Mesenchymal stem cell (in vitro differentiated cells and primary cell): ENCODE measurements at regions not wholly inside any gene's neighbourhood (a gene's known extent, or its start where the extent isn't known, plus 50 kb on each side); places are given as distances from the start of the nearest gene placed in this dataset.

Experiments used
- DNase-seq: peaks from one replicate; pipeline ENCODE4 v3.0.0-alpha.2; 2013
- H2AFZ ChIP-seq: one replicate; pipeline ENCODE4 v1.6.1; 2013; ENCODE audit warnings: low read depth, mild to moderate bottlenecking, control low read depth, inconsistent platforms, low read length, moderate library complexity
- H2AK5ac ChIP-seq: 2 replicates; pipeline ENCODE4 v1.6.1; 2013; ENCODE audit warnings: low read length, moderate library complexity, mild to moderate bottlenecking, inconsistent platforms; ENCODE audit not compliant: severe bottlenecking
- H2BK120ac ChIP-seq: one replicate; pipeline ENCODE4 v1.6.1; 2013; ENCODE audit warnings: low read depth, mild to moderate bottlenecking, inconsistent platforms, low read length, moderate library complexity
- H2BK12ac ChIP-seq, 2 experiments: one replicate each; pipeline ENCODE4 v1.6.1; 2013; ENCODE audit warnings: inconsistent platforms in 2 of 2, low read length in 2 of 2, mild to moderate bottlenecking in 2 of 2, moderate library complexity in 2 of 2, control low read depth in 1 of 2
- H2BK15ac ChIP-seq: one replicate; pipeline ENCODE4 v1.6.1; 2013; ENCODE audit warnings: mild to moderate bottlenecking, low read depth, inconsistent platforms; ENCODE audit not compliant: poor library complexity, severe bottlenecking
- H2BK5ac ChIP-seq: 2 replicates; pipeline ENCODE4 v1.6.1; 2013; ENCODE audit warnings: low read depth, mild to moderate bottlenecking, low read length, control low read depth, inconsistent platforms; ENCODE audit not compliant: poor library complexity, severe bottlenecking
- H3K14ac ChIP-seq, 2 experiments: one replicate each; pipeline ENCODE4 v1.6.1; 2013; ENCODE audit warnings: inconsistent platforms in 2 of 2, low read length in 2 of 2, control low read depth in 1 of 2, mild to moderate bottlenecking in 1 of 2, moderate library complexity in 1 of 2
- H3K18ac ChIP-seq, 2 experiments: one replicate each; pipeline ENCODE4 v1.6.1; 2013; ENCODE audit warnings: inconsistent platforms in 2 of 2, low read length in 2 of 2, control low read depth in 1 of 2, low read depth in 1 of 2, mild to moderate bottlenecking in 1 of 2
- H3K23ac ChIP-seq, 2 experiments: one replicate each; pipeline ENCODE4 v1.6.1; 2013; ENCODE audit warnings: inconsistent platforms in 2 of 2, low read length in 2 of 2, mild to moderate bottlenecking in 2 of 2, moderate library complexity in 2 of 2, control low read depth in 1 of 2
- H3K27ac ChIP-seq: 2 replicates; pipeline ENCODE4 v1.5.1; 2013; ENCODE audit warnings: mild to moderate bottlenecking, moderate library complexity, low read length, control low read depth, inconsistent platforms; ENCODE audit not compliant: poor library complexity, severe bottlenecking
- H3K27me3 ChIP-seq, 2 experiments: 2 replicates each; pipeline versions ENCODE4 v1.6.1 to v1.7.0; 2013; ENCODE audit warnings: low read length in 2 of 2, mild to moderate bottlenecking in 2 of 2, moderate library complexity in 2 of 2, control low read depth in 1 of 2, inconsistent platforms in 1 of 2; ENCODE audit not compliant: control insufficient read depth in 1 of 2, insufficient read depth in 1 of 2
- H3K36me3 ChIP-seq, 2 experiments: 2 replicates each; pipeline versions ENCODE4 v1.6.1 to v1.7.0; 2013; ENCODE audit warnings: low read length in 2 of 2, control low read depth in 1 of 2, inconsistent platforms in 1 of 2, low read depth in 1 of 2, mild to moderate bottlenecking in 1 of 2; ENCODE audit not compliant: insufficient read depth in 2 of 2, control insufficient read depth in 1 of 2
- H3K4ac ChIP-seq, 2 experiments: one replicate each; pipeline ENCODE4 v1.6.1; 2013; ENCODE audit warnings: inconsistent platforms in 2 of 2, low read length in 2 of 2, mild to moderate bottlenecking in 2 of 2, moderate library complexity in 2 of 2, control low read depth in 1 of 2, low read depth in 1 of 2
- H3K4me1 ChIP-seq: 2 replicates; pipeline ENCODE4 v1.6.1; 2013; ENCODE audit warnings: low read depth, low read length, control low read depth; ENCODE audit not compliant: control insufficient read depth, insufficient read depth
- H3K4me2 ChIP-seq: 2 replicates; pipeline ENCODE4 v1.6.1; 2013; ENCODE audit warnings: low read length, mild to moderate bottlenecking, inconsistent platforms; ENCODE audit not compliant: poor library complexity, severe bottlenecking
- H3K4me3 ChIP-seq, 2 experiments: 2 replicates each; pipeline versions ENCODE4 v1.5.1 to v1.7.0; 2013; ENCODE audit warnings: low read length in 2 of 2, mild to moderate bottlenecking in 2 of 2, control low read depth in 1 of 2, low read depth in 1 of 2; ENCODE audit not compliant: insufficient read depth in 1 of 2
- H3K79me1 ChIP-seq: replicated peaks from 2 replicates; pipeline ENCODE4 v1.6.1; 2013; ENCODE audit warnings: mild to moderate bottlenecking, control low read depth, low read length, inconsistent platforms; ENCODE audit not compliant: poor library complexity, severe bottlenecking
- H3K9ac ChIP-seq: 2 replicates; pipeline ENCODE4 v1.7.0; 2013; ENCODE audit warnings: mild to moderate bottlenecking, low read length, moderate library complexity
- H3K9me3 ChIP-seq: 2 replicates; pipeline ENCODE4 v1.7.0; 2013; ENCODE audit warnings: mild to moderate bottlenecking, low read length; ENCODE audit not compliant: control insufficient read depth
- H4K8ac ChIP-seq: one replicate; pipeline ENCODE4 v1.6.1; 2013; ENCODE audit warnings: inconsistent platforms, mild to moderate bottlenecking, low read length, moderate library complexity
- H4K91ac ChIP-seq: one replicate; pipeline ENCODE4 v1.6.1; 2013; ENCODE audit warnings: mild to moderate bottlenecking, low read length, inconsistent platforms
- WGBS: methylation state at CpG from one replicate; pipeline ENCODE4 v1.1.7; 2013; ENCODE audit warnings: mixed read lengths; 5-methylcytosine and 5-hydroxymethylcytosine counted together

GRCh38 chr20:60465439-60465838 is 507.2 kb downstream of the CDH26 start:
- no peak overlapping the region for H3K4me2 ChIP-seq
- H2AK5ac ChIP-seq: no peak overlapping the region
- H3K27me3 ChIP-seq: no peaks in the 10 kb centered on the region
- H4K8ac ChIP-seq: no peak overlapping the region
- no peak for DNase-seq
- no peak overlapping the region for H3K18ac ChIP-seq
- no peak overlapping the region for H4K91ac ChIP-seq
- no peak overlapping the region for H2AFZ ChIP-seq
- H3K9me3 ChIP-seq: no peaks in the 10 kb centered on the region
- H3K79me1 ChIP-seq: no peaks in the 10 kb centered on the region
- H3K23ac ChIP-seq: no peak overlapping the region
- no peak overlapping the region for H3K9ac ChIP-seq
- WGBS: 65% methylated on average over 8 of the region's 8 CpGs
- no peak overlapping the region for H2BK12ac ChIP-seq
- no peak overlapping the region for H2BK120ac ChIP-seq
- H3K27ac ChIP-seq: no peak overlapping the region
- no peak overlapping the region for H3K14ac ChIP-seq
- H3K4me1 ChIP-seq: no peaks in the 10 kb centered on the region
- no peak overlapping the region for H2BK5ac ChIP-seq
- no peaks in the 10 kb centered on the region for H3K36me3 ChIP-seq
- H3K4ac ChIP-seq: no peak overlapping the region
- no peak overlapping the region for H3K4me3 ChIP-seq
- no peak overlapping the region for H2BK15ac ChIP-seq

- no peak overlapping the region for H3K4me2 ChIP-seq
- no peak overlapping the region for H3K27ac ChIP-seq
- no peaks in the 10 kb centered on the region for H3K9me3 ChIP-seq
- no peak overlapping the region for H3K23ac ChIP-seq
- no peak for DNase-seq
- no peak overlapping the region for H4K8ac ChIP-seq
- H2BK12ac ChIP-seq: no peak overlapping the region
- H2AK5ac ChIP-seq: no peak overlapping the region
- H4K91ac ChIP-seq: no peak overlapping the region
- H3K4ac ChIP-seq: no peak overlapping the region
- H3K4me3 ChIP-seq: no peak overlapping the region
- no peak overlapping the region for H3K14ac ChIP-seq
- H3K9ac ChIP-seq: no peak overlapping the region
- no peak overlapping the region for H2BK120ac ChIP-seq
- H3K79me1 ChIP-seq: no peaks in the 10 kb centered on the region
- WGBS: 83% methylated on average over 7 of the region's 8 CpGs
- no peaks in the 10 kb centered on the region for H3K4me1 ChIP-seq
- no peak overlapping the region for H2BK5ac ChIP-seq
- H3K18ac ChIP-seq: no peak overlapping the region
- no peaks in the 10 kb centered on the region for H3K36me3 ChIP-seq
- no peak overlapping the region for H2AFZ ChIP-seq
- H2BK15ac ChIP-seq: no peak overlapping the region
- H3K27me3 ChIP-seq: no peaks in the 10 kb centered on the region
Observed at GRCh38 chr20:60465993-60466686, 507.9 kb downstream of the CDH26 start.

GRCh38 chr20:60466687-60467022 is 508.4 kb downstream of the CDH26 start:
- no peak overlapping the region for H3K14ac ChIP-seq
- H3K79me1 ChIP-seq: no peaks in the 10 kb centered on the region
- H2AFZ ChIP-seq: no peak overlapping the region
- H4K8ac ChIP-seq: no peak overlapping the region
- 0% methylated on average over 1 of the region's 1 CpG for WGBS
- no peaks in the 10 kb centered on the region for H3K36me3 ChIP-seq
- H2BK12ac ChIP-seq: no peak overlapping the region
- H3K27ac ChIP-seq: no peak overlapping the region
- H3K18ac ChIP-seq: no peak overlapping the region
- H2BK120ac ChIP-seq: no peak overlapping the region
- no peak overlapping the region for H2AK5ac ChIP-seq
- no peak for DNase-seq
- H3K4me3 ChIP-seq: no peak overlapping the region
- no peak overlapping the region for H2BK5ac ChIP-seq
- no peaks in the 10 kb centered on the region for H3K27me3 ChIP-seq
- no peak overlapping the region for H3K4me2 ChIP-seq
- no peak overlapping the region for H3K4ac ChIP-seq
- H3K23ac ChIP-seq: no peak overlapping the region
- H2BK15ac ChIP-seq: no peak overlapping the region
- no peaks in the 10 kb centered on the region for H3K9me3 ChIP-seq
- no peak overlapping the region for H3K9ac ChIP-seq
- no peaks in the 10 kb centered on the region for H3K4me1 ChIP-seq
- no peak overlapping the region for H4K91ac ChIP-seq

- H2BK120ac ChIP-seq: no peak overlapping the region
- no peaks in the 10 kb centered on the region for H3K36me3 ChIP-seq
- no peak overlapping the region for H3K4me3 ChIP-seq
- no peak overlapping the region for H3K27ac ChIP-seq
- H4K91ac ChIP-seq: no peak overlapping the region
- no peak overlapping the region for H2AK5ac ChIP-seq
- H2BK12ac ChIP-seq: no peak overlapping the region
- H3K18ac ChIP-seq: no peak overlapping the region
- no peak overlapping the region for H4K8ac ChIP-seq
- no peak overlapping the region for H3K23ac ChIP-seq
- H3K27me3 ChIP-seq: no peaks in the 10 kb centered on the region
- no peak overlapping the region for H3K14ac ChIP-seq
- H3K4me1 ChIP-seq: no peaks in the 10 kb centered on the region
- WGBS: 68% methylated on average over 2 of the region's 2 CpGs
- H3K9me3 ChIP-seq: no peaks in the 10 kb centered on the region
- no peak overlapping the region for H3K9ac ChIP-seq
- H2BK5ac ChIP-seq: no peak overlapping the region
- H2AFZ ChIP-seq: no peak overlapping the region
- no peak overlapping the region for H2BK15ac ChIP-seq
- H3K4ac ChIP-seq: no peak overlapping the region
- no peak overlapping the region for H3K4me2 ChIP-seq
- DNase-seq: no peak
- H3K79me1 ChIP-seq: no peaks in the 10 kb centered on the region
Observed at GRCh38 chr20:60467078-60467477, 508.9 kb downstream of the CDH26 start.
